Pancreas (tissue), 10 donors: ENCODE measurements at regions not wholly inside any gene's neighbourhood (a gene's known extent, or its start where the extent isn't known, plus 50 kb on each side); places are given as distances from the start of the nearest gene placed in this dataset.
"Not testable (repeated sequence)": the region's sequence is repeated elsewhere in the genome, so short reads cannot be mapped to it uniquely, and the experiment has no call there.

Source experiments
- ATAC-seq, 4 donors: fragments of 200-7000 bp; cut with Tn5 transposase; one replicate each; pipeline versions ENCODE4 v1.8.0 to v1.9.1; 2020; ENCODE audit warnings: mild to moderate bottlenecking in 4 of 4, moderate library complexity in 4 of 4
- DNase-seq, 6 donors: peaks; one replicate each; pipeline ENCODE4 v3.0.0-alpha.2; 2020
- FAIRE-seq: peaks from 2 replicates; lab custom pipeline; 2012; peaks lifted over from hg19 to GRCh38; lab: Jason Lieb, UNC
- H3K27ac ChIP-seq, 4 donors: fragments of 200-600 bp; sonication (generic); 1 replicate in 3 of 4; 2 replicates in 1 of 4; pipeline versions ENCODE4 v1.5.0 to v1.8.0; 2020
- H3K27me3 ChIP-seq, 4 donors: fragments of 200-600 bp; one replicate each; pipeline ENCODE4 v1.8.0; 2021
- H3K36me3 ChIP-seq, 3 donors: fragments of 200-600 bp; sonication (generic) in 1 of 3; one replicate each; pipeline versions ENCODE4 v1.5.0 to v1.8.0; 2020 to 2021
- H3K4me1 ChIP-seq, 3 donors: fragments of 200-600 bp; one replicate each; pipeline ENCODE4 v1.8.0; 2021
- H3K4me3 ChIP-seq, 4 donors: fragments of 200-600 bp; sonication (generic) in 2 of 4; one replicate each; pipeline versions ENCODE4 v1.5.0 to v1.8.0; 2020 to 2021
- H3K9me3 ChIP-seq, 4 donors: fragments of 200-600 bp; one replicate each; pipeline ENCODE4 v1.8.0; 2021
- WGBS, 2 donors: extraction: QIAGEN DNeasy Blood & Tissue Kit; methylation state at CpG; one replicate each; pipeline ENCODE4 v1.1.7; 2013; 5-methylcytosine and 5-hydroxymethylcytosine counted together
- intact Hi-C, 3 donors: fragments of 100-400 bp; cut with DNase I; formaldehyde crosslinking; loops; one replicate each; pipeline versions ENCODE4 v1.11.1 to v1.14.2; 2022
- TF ChIP-seq, protein P1 (sequence below), 4 donors: fragments of 200-600 bp; sonication (generic) in 3 of 4; IDR thresholded peaks; one replicate each; pipeline versions ENCODE4 v1.5.0 to v1.8.0; 2021; ENCODE audit warnings: antibody characterized with exemption in 4 of 4
- donor health status: healthy with polysubstance abuse.
- donor health status: DM: no; HTN: no; CAD: no; lungs with moderate emphysema.
- donor health status: DM: no; HTN: no; CAD: no.
- donor health status: control.
- donor health status: control.
- donor health status: Bipolar disorder and iron deficiency.
- donor health status: DM: yes; HTN: yes; CAD: no.
- donor health status: DM: no; HTN: no; CAD: no.
- donor health status: DM: no; HTN: no; CAD: no.
- donor health status: DM: yes; HTN: yes; CAD: no.

DNA sequence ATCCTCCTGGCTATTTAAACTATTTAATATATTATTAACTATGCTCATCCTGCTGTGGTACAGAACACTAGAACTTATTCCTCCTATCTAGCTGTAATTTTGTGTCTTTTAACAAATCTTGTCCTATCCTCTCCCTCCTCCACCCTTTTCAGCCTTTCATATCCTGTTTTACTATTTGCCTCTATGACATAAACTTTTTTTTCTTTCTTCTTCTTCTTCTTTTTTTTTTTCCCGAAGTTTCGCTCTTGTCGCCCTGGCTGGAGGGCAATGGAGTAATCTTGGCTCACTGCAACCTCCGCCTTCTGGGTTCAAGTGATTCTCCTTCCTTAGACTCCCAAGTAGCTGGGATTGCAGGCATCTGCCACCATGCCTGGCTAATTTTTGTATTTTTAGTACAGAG lies 201.5 kb downstream of the LPIN1 start:
- FAIRE-seq (no peak), ATAC-seq (no peak), DNase-seq (no peak)
- intact Hi-C loops = no loop called here
- H3K27ac ChIP-seq = no peak overlapping the region
- H3K9me3 ChIP-seq = no peaks in the 10 kb centered on the region
- H3K4me1 ChIP-seq = no peaks in the 10 kb centered on the region
- WGBS, 2 donors = 88 to 92% methylated on average over 4 of the region's 4 CpGs
- no peaks in the 10 kb centered on the region for H3K27me3 ChIP-seq
- no peaks in the 10 kb centered on the region for H3K36me3 ChIP-seq
- TF ChIP-seq, protein P1, sequence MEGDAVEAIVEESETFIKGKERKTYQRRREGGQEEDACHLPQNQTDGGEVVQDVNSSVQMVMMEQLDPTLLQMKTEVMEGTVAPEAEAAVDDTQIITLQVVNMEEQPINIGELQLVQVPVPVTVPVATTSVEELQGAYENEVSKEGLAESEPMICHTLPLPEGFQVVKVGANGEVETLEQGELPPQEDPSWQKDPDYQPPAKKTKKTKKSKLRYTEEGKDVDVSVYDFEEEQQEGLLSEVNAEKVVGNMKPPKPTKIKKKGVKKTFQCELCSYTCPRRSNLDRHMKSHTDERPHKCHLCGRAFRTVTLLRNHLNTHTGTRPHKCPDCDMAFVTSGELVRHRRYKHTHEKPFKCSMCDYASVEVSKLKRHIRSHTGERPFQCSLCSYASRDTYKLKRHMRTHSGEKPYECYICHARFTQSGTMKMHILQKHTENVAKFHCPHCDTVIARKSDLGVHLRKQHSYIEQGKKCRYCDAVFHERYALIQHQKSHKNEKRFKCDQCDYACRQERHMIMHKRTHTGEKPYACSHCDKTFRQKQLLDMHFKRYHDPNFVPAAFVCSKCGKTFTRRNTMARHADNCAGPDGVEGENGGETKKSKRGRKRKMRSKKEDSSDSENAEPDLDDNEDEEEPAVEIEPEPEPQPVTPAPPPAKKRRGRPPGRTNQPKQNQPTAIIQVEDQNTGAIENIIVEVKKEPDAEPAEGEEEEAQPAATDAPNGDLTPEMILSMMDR (IDR thresholded peaks at IDR 0.05) = no peak
- H3K4me3 ChIP-seq = no peak overlapping the region

DNA sequence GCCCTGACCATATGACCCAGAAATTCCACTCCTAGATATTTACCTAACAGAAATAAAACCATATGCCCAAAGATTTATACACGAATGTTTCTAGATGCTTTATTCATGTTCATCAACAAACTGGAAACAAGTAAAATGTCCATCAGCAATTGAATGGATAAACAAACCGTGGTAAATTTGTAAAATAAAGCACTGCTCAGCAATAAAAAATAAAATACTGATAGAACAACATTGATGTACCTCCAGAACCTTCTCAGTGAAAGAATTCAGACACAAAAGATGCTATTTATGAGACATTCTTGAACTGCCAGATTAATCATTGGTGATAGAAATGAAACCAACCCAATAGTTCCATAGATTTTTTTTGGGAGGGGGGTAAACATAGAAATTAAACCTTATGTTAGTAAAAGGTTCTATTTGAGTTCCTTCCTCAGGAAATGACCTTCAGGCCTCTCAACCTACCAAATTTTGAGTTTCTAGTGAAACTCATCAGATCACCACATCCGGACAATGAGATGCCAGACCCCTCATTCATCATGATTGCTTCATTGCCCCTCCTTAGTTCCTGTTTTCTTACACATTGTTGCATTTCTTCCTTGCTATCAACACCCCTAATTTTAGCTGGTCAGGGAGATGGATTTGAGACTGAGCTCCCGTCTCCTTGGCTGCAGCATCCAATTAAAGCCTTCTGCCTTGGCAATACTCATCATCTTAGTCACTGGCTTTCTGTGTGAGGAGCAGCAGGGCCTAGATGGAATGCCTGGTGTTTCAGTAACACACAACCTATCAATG lies 203.5 kb downstream of the LPIN1 start:
- Histone ChIP-seq H3K27me3 (no peaks in the 10 kb centered on the region), H3K27ac (no peak overlapping the region), H3K4me3 (no peak overlapping the region), H3K9me3 (no peaks in the 10 kb centered on the region), H3K36me3 (no peaks in the 10 kb centered on the region), H3K4me1 (no peaks in the 10 kb centered on the region)
- WGBS, 2 donors = 67 to 69% methylated on average over 4 of the region's 4 CpGs
- intact Hi-C loops = no loop called here
- no peak for ATAC-seq
- TF ChIP-seq, protein P1 (IDR thresholded peaks at IDR 0.05) = no peak
- no peak for DNase-seq
- no peak for FAIRE-seq

DNA sequence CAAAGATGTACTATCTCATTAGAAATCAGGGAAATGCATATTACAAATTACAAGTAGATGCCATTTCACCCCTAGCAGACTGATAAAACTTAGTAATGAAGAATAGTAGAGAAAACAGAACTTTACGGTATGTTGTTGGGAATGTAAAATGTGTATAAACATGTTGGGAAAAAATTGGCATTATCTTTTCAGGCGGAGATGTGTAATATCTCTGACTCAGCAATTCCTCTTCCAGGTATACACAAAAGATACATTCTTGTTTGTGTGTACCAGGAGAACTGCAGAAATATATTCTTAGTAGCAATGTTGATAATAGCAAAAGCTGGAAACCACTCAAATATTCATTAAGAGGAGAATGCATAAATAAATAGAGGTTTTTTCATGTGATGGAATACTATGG lies 204.5 kb downstream of the LPIN1 start:
- TF ChIP-seq, protein P1 (IDR thresholded peaks at IDR 0.05) = no peak
- Histone ChIP-seq H3K36me3 (no peaks in the 10 kb centered on the region), H3K4me1 (no peaks in the 10 kb centered on the region), H3K27ac (no peak overlapping the region), H3K27me3 (no peaks in the 10 kb centered on the region), H3K9me3 (no peaks in the 10 kb centered on the region), H3K4me3 (no peak overlapping the region)
- FAIRE-seq (no peak), ATAC-seq (no peak), DNase-seq (no peak)
- intact Hi-C loops = no loop called here
- WGBS, 2 donors = 81 to 84% methylated on average over 2 of the region's 2 CpGs

DNA sequence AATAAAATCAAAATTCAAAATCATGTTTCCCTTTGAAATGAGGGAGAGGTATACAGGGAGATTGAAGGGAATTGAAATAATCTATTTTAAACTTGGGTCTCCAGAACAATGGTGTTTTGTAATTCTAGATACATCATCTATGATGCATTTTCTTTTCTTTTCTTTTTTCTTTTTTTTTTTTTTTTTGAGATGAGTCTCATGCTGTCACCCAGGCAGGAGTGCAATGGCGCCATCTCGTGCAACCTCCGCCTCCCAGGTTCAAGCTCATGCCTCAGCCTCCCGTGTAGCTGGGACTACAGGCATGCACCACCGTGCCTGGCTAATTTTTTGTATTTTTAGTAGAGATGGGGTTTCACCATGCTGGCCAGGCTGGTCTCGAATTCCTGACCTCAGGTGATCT lies 205.1 kb downstream of the LPIN1 start:
- DNase-seq, H3K27ac ChIP-seq, ATAC-seq, intact Hi-C loops, H3K4me3 ChIP-seq, FAIRE-seq, H3K27me3 ChIP-seq, H3K36me3 ChIP-seq, H3K4me1 ChIP-seq, H3K9me3 ChIP-seq: not testable (repeated sequence)
- WGBS, 2 donors = 82 to 83% methylated on average over 6 of the region's 6 CpGs

DNA sequence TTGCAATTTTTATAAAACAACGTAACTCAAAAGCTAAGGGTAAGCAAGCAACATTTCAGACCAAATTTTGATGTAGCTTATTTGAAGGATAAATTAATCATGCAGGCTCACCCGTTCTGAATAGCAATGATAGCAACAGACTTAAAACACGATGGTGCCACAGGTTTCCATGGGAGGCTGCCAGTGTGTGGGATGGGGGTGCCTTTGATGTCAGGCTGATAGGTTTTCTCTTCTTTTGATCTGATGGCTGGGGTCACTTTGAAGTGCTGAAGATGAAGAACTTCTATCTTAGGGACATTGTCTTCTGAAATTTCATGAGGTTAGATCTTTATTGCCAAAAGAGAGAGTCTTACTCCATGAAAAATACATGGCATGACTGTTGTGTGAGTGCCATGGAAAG lies 206.8 kb downstream of the LPIN1 start:
- intact Hi-C loops = no loop called here
- FAIRE-seq (no peak), DNase-seq (no peak), ATAC-seq (no peak)
- TF ChIP-seq, protein P1 (IDR thresholded peaks at IDR 0.05) = no peak
- Histone ChIP-seq H3K4me1 (no peaks in the 10 kb centered on the region), H3K36me3 (no peaks in the 10 kb centered on the region), H3K27me3 (no peaks in the 10 kb centered on the region), H3K4me3 (no peak overlapping the region), H3K27ac (no peak overlapping the region), H3K9me3 (no peaks in the 10 kb centered on the region)
- 68 to 72% methylated on average over 3 of the region's 3 CpGs for WGBS, 2 donors
